Glutamatergic neuron (in vitro differentiated cells): ENCODE measurements at regions not wholly inside any gene's neighbourhood (a gene's known extent, or its start where the extent isn't known, plus 50 kb on each side); places are given as distances from the start of the nearest gene placed in this dataset.

Experiments used
- DNase-seq: peaks from one replicate; pipeline ENCODE4 v3.0.0; 2022
- H3K27ac Mint-ChIP-seq: one replicate; pipeline ENCODE4 v1.8.0; 2020; ENCODE audit warnings: mild to moderate bottlenecking, mixed read lengths, inconsistent platforms; ENCODE audit not compliant: unreplicated experiment
- H3K27me3 Mint-ChIP-seq: one replicate; pipeline ENCODE4 v1.8.0; 2020; ENCODE audit warnings: mild to moderate bottlenecking, moderate library complexity, mixed read lengths, inconsistent platforms; ENCODE audit not compliant: unreplicated experiment
- H3K36me3 Mint-ChIP-seq: one replicate; pipeline ENCODE4 v1.8.0; 2020; ENCODE audit warnings: mild to moderate bottlenecking, mixed read lengths, inconsistent platforms; ENCODE audit not compliant: unreplicated experiment
- H3K4me1 Mint-ChIP-seq: one replicate; pipeline ENCODE4 v1.8.0; 2020; ENCODE audit warnings: mild to moderate bottlenecking, low read depth, mixed read lengths, inconsistent platforms; ENCODE audit not compliant: unreplicated experiment
- H3K4me3 Mint-ChIP-seq: one replicate; pipeline ENCODE4 v1.8.0; 2020; ENCODE audit warnings: mild to moderate bottlenecking, mixed read lengths, inconsistent platforms; ENCODE audit not compliant: unreplicated experiment
- H3K9me3 Mint-ChIP-seq: one replicate; pipeline ENCODE4 v1.8.0; 2020; ENCODE audit warnings: mild to moderate bottlenecking, moderate library complexity, mixed read lengths, inconsistent platforms; ENCODE audit not compliant: unreplicated experiment
- TF ChIP-seq, protein P1 (sequence below): fragments of 200-600 bp; sonication (generic); IDR thresholded peaks from one replicate; pipeline ENCODE4 v1.5.0; 2021; ENCODE audit not compliant: partially characterized antibody, unreplicated experiment

DNA sequence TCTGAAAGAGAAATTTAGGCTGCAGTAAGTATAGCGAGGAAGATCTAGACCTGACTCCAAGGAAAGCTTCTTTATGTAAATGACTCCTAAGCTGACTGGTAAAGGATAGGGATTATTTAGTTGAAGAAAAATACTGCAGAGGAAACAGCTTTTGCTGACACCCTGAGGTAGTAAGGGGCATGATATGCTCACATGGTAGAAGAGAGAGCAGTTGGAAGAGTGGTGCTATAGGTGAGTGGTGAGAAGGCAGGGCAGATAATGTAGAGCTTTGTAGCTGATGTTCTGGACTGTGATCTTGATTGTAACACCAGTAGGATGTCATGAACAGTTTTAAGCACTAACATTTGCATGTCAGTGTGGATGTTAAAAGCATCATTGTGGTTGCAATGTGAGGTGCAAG is 639.1 kb upstream of the SLC39A10 start:
- no peaks in the 10 kb centered on the region for H3K36me3 Mint-ChIP-seq
- no peaks in the 10 kb centered on the region for H3K27me3 Mint-ChIP-seq
- H3K9me3 Mint-ChIP-seq: no peaks in the 10 kb centered on the region
- no peak overlapping the region for H3K4me3 Mint-ChIP-seq
- TF ChIP-seq, protein P1, sequence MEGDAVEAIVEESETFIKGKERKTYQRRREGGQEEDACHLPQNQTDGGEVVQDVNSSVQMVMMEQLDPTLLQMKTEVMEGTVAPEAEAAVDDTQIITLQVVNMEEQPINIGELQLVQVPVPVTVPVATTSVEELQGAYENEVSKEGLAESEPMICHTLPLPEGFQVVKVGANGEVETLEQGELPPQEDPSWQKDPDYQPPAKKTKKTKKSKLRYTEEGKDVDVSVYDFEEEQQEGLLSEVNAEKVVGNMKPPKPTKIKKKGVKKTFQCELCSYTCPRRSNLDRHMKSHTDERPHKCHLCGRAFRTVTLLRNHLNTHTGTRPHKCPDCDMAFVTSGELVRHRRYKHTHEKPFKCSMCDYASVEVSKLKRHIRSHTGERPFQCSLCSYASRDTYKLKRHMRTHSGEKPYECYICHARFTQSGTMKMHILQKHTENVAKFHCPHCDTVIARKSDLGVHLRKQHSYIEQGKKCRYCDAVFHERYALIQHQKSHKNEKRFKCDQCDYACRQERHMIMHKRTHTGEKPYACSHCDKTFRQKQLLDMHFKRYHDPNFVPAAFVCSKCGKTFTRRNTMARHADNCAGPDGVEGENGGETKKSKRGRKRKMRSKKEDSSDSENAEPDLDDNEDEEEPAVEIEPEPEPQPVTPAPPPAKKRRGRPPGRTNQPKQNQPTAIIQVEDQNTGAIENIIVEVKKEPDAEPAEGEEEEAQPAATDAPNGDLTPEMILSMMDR: no peak
- no peak overlapping the region for H3K27ac Mint-ChIP-seq
- peaks cover 7% of the 10 kb centered on the region for H3K4me1 Mint-ChIP-seq
- no peak for DNase-seq

GRCh38 chr2:195016841-195017240 is 640.2 kb upstream of the SLC39A10 start:
- TF ChIP-seq, protein P1: no peak
- peaks cover 7% of the 10 kb centered on the region for H3K4me1 Mint-ChIP-seq
- peak overlapping the region; percentile 42 for H3K27ac Mint-ChIP-seq
- no peaks in the 10 kb centered on the region for H3K36me3 Mint-ChIP-seq
- H3K9me3 Mint-ChIP-seq: no peaks in the 10 kb centered on the region
- no peak for DNase-seq
- H3K27me3 Mint-ChIP-seq: no peaks in the 10 kb centered on the region
- no peak overlapping the region for H3K4me3 Mint-ChIP-seq

DNA sequence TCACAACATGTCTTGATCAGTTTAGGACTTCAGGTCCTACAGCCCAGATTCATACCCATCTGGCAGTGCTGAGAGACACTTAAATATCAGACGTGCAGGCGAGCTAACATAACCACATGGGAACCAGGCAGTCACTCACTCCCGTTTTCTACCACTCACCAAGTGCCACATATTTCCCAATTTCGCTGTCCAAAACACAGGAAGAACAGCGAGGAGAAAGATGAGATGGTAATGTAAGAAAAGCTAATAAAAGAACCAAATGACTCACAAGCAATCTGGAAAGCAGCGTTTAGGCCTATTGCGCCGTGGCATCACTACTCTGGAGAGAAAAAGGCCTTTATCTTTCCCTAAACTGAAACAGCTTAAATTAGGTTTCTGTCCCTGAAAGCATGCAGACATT is 647.8 kb upstream of the SLC39A10 start:
- peak; percentile 12 for DNase-seq
- Mint-ChIP-seq H3K9me3 (peaks cover 2% of the 10 kb centered on the region), H3K27me3 (no peaks in the 10 kb centered on the region)

GRCh38 chr2:195006856-195007255 is 650.2 kb upstream of the SLC39A10 start:
- TF ChIP-seq, protein P1: no peak
- H3K4me1 Mint-ChIP-seq: peaks cover 38% of the 10 kb centered on the region
- H3K4me3 Mint-ChIP-seq: no peak overlapping the region
- DNase-seq: no peak
- H3K27me3 Mint-ChIP-seq: no peaks in the 10 kb centered on the region
- peaks cover 2% of the 10 kb centered on the region for H3K9me3 Mint-ChIP-seq
- no peaks in the 10 kb centered on the region for H3K36me3 Mint-ChIP-seq
- H3K27ac Mint-ChIP-seq: no peak overlapping the region

More for the DNA sequence above, 647.8 kb upstream of the SLC39A10 start:
- Mint-ChIP-seq H3K4me1 (peaks cover 31% of the 10 kb centered on the region), H3K27ac (peak overlapping the region; percentile 81), H3K36me3 (no peaks in the 10 kb centered on the region), H3K4me3 (peak overlapping the region; percentile 16)
- TF ChIP-seq, protein P1: no peak

- TF ChIP-seq, protein P1: no peak
- H3K9me3 Mint-ChIP-seq: peaks cover 2% of the 10 kb centered on the region
Observed at GRCh38 chr2:195003881-195004471, 653.0 kb upstream of the SLC39A10 start.

More at GRCh38 chr2:195003881-195004471, 653.0 kb upstream of the SLC39A10 start:
- H3K27ac Mint-ChIP-seq: no peak overlapping the region
- H3K4me1 Mint-ChIP-seq: peaks cover 29% of the 10 kb centered on the region
- no peaks in the 10 kb centered on the region for H3K36me3 Mint-ChIP-seq
- no peak overlapping the region for H3K4me3 Mint-ChIP-seq
- DNase-seq: no peak
- H3K27me3 Mint-ChIP-seq: peaks cover 1% of the 10 kb centered on the region
